CD4-positive, alpha-beta memory T cell (primary cell): ENCODE measurements at regions not wholly inside any gene's neighbourhood (a gene's known extent, or its start where the extent isn't known, plus 50 kb on each side); places are given as distances from the start of the nearest gene placed in this dataset.

Experiments used
- CTCF ChIA-PET: fragments of 350-600 bp; sonication (Branson Sonifier 250); formaldehyde crosslinking; loops from one replicate; lab custom pipeline; 2021; ENCODE audit warnings: inconsistent platforms; ENCODE audit not compliant: partially characterized antibody; lab: Charles Lee
- POLR2A ChIA-PET: fragments of 350-600 bp; sonication (Branson Sonifier 250); formaldehyde crosslinking; loops from one replicate; lab custom pipeline; 2021; ENCODE audit not compliant: partially characterized antibody; lab: Charles Lee
- DNase-seq, 5 donors: peaks; one replicate each; pipeline versions ENCODE4 v3.0.0 to v3.0.0-alpha.2; 2020 to 2022; ENCODE audit warnings: mixed read lengths in 1 of 5
- H3K27ac ChIP-seq: one replicate; pipeline ENCODE4 v1.7.0; 2013; ENCODE audit warnings: low read depth, low read length
- H3K27me3 ChIP-seq: 2 replicates; pipeline ENCODE4 v1.7.0; 2013; ENCODE audit warnings: mild to moderate bottlenecking, low read length, moderate library complexity; ENCODE audit not compliant: insufficient read depth
- H3K36me3 ChIP-seq: 2 replicates; pipeline ENCODE4 v1.7.0; 2013; ENCODE audit warnings: mild to moderate bottlenecking, low read length, moderate library complexity; ENCODE audit not compliant: insufficient read depth
- H3K4me1 ChIP-seq: 2 replicates; pipeline ENCODE4 v1.7.0; 2013; ENCODE audit warnings: mild to moderate bottlenecking, low read length, moderate library complexity; ENCODE audit not compliant: insufficient read depth
- H3K4me3 ChIP-seq, 2 donors: one replicate each; pipeline ENCODE4 v1.7.0; 2013; ENCODE audit warnings: low read length in 2 of 2, mild to moderate bottlenecking in 1 of 2
- H3K9me3 ChIP-seq, 2 donors: one replicate each; pipeline ENCODE4 v1.7.0; 2013; ENCODE audit warnings: low read length in 2 of 2, control low read depth in 1 of 2; ENCODE audit not compliant: control insufficient read depth in 1 of 2
- H3K27ac Mint-ChIP-seq, 7 donors: one replicate each; pipeline ENCODE4 v1.8.0; 2020 to 2021; ENCODE audit warnings: mixed read lengths in 7 of 7, mild to moderate bottlenecking in 6 of 7, inconsistent platforms in 3 of 7, moderate library complexity in 3 of 7
- H3K27me3 Mint-ChIP-seq, 2 donors: one replicate each; pipeline ENCODE4 v1.8.0; 2020 to 2021; ENCODE audit warnings: mixed read lengths in 2 of 2
- H3K36me3 Mint-ChIP-seq, 2 donors: one replicate each; pipeline ENCODE4 v1.8.0; 2020 to 2021; ENCODE audit warnings: mixed read lengths in 2 of 2, inconsistent platforms in 1 of 2, mild to moderate bottlenecking in 1 of 2
- H3K4me1 Mint-ChIP-seq, 4 donors: one replicate each; pipeline ENCODE4 v1.8.0; 2020 to 2021; ENCODE audit warnings: mixed read lengths in 4 of 4, mild to moderate bottlenecking in 1 of 4
- H3K4me3 Mint-ChIP-seq, 8 donors: one replicate each; pipeline ENCODE4 v1.8.0; 2020 to 2021; ENCODE audit warnings: mixed read lengths in 8 of 8, mild to moderate bottlenecking in 7 of 8, moderate library complexity in 6 of 8, inconsistent platforms in 3 of 8
- H3K9me3 Mint-ChIP-seq, 8 donors: one replicate each; pipeline ENCODE4 v1.8.0; 2020 to 2021; ENCODE audit warnings: mixed read lengths in 8 of 8, mild to moderate bottlenecking in 5 of 8, inconsistent platforms in 3 of 8, moderate library complexity in 1 of 8
- intact Hi-C: fragments of 100-400 bp; cut with micrococcal nuclease; formaldehyde crosslinking; loops from one replicate; pipeline ENCODE4 v1.15.1; 2023

GRCh38 chr18:8965398-8965797 lies 137.1 kb upstream of the NDUFV2 start:
- H3K27me3 Mint-ChIP-seq, result peaks cover 8 to 9% of the 10 kb centered on the region in 2 donors
- H3K4me3 Mint-ChIP-seq, result no peak overlapping the region
- H3K27ac Mint-ChIP-seq, result no peak overlapping the region
- Histone ChIP-seq H3K4me1 (no peaks in the 10 kb centered on the region), H3K36me3 (no peaks in the 10 kb centered on the region), H3K9me3 (no peaks in the 10 kb centered on the region), H3K4me3 (no peak overlapping the region), H3K27me3 (no peaks in the 10 kb centered on the region), H3K27ac (no peak overlapping the region)
- H3K9me3 Mint-ChIP-seq, result no peaks in the 10 kb centered on the region
- H3K4me1 Mint-ChIP-seq, result no peaks in the 10 kb centered on the region
- CTCF ChIA-PET, result no interaction called here
- no peaks in the 10 kb centered on the region for H3K36me3 Mint-ChIP-seq
- no peak for DNase-seq
- intact Hi-C loops, result no loop called here
- POLR2A ChIA-PET, result no interaction called here

- Mint-ChIP-seq H3K9me3 (no peaks in the 10 kb centered on the region), H3K4me1 (no peaks in the 10 kb centered on the region), H3K4me3 (no peak overlapping the region), H3K27ac (no peak overlapping the region), H3K36me3 (no peaks in the 10 kb centered on the region), H3K27me3 (peaks cover 8 to 11% of the 10 kb centered on the region in 2 donors)
- ChIA-PET POLR2A (no interaction called here), CTCF (no interaction called here)
- intact Hi-C loops, result no loop called here
- H3K27ac ChIP-seq, result no peak overlapping the region
- no peaks in the 10 kb centered on the region for H3K9me3 ChIP-seq
- no peaks in the 10 kb centered on the region for H3K36me3 ChIP-seq
- no peak for DNase-seq
- no peak overlapping the region for H3K4me3 ChIP-seq
- H3K4me1 ChIP-seq, result no peaks in the 10 kb centered on the region
- no peaks in the 10 kb centered on the region for H3K27me3 ChIP-seq
These were observed 135.7 kb upstream of the NDUFV2 start for GRCh38 chr18:8966821-8967220.

- H3K27ac Mint-ChIP-seq, result no peak overlapping the region
These were observed 134.9 kb upstream of the NDUFV2 start for GRCh38 chr18:8967573-8967972.

GRCh38 chr18:8969639-8970390 lies 132.7 kb upstream of the NDUFV2 start:
- H3K4me3 Mint-ChIP-seq, result no peak overlapping the region
- ChIA-PET POLR2A (no interaction called here), CTCF (no interaction called here)
- Histone ChIP-seq H3K27ac (no peak overlapping the region), H3K4me1 (no peaks in the 10 kb centered on the region), H3K4me3 (no peak overlapping the region), H3K9me3 (no peaks in the 10 kb centered on the region), H3K36me3 (no peaks in the 10 kb centered on the region), H3K27me3 (no peaks in the 10 kb centered on the region)
- H3K27ac Mint-ChIP-seq, result no peak overlapping the region
- H3K36me3 Mint-ChIP-seq, result no peaks in the 10 kb centered on the region
- peaks cover 0 to 13% (median 3%) of the 10 kb centered on the region in 8 donors for H3K9me3 Mint-ChIP-seq
- DNase-seq, result no peak
- H3K27me3 Mint-ChIP-seq, result peaks cover 13 to 17% of the 10 kb centered on the region in 2 donors
- intact Hi-C loops, result no loop called here
- H3K4me1 Mint-ChIP-seq, result no peaks in the 10 kb centered on the region

More at GRCh38 chr18:8967573-8967972, 134.9 kb upstream of the NDUFV2 start:
- H3K4me3 Mint-ChIP-seq, result no peak overlapping the region
- Histone ChIP-seq H3K36me3 (no peaks in the 10 kb centered on the region), H3K4me3 (no peak overlapping the region), H3K9me3 (no peaks in the 10 kb centered on the region), H3K27me3 (no peaks in the 10 kb centered on the region), H3K27ac (no peak overlapping the region), H3K4me1 (no peaks in the 10 kb centered on the region)
- ChIA-PET POLR2A (no interaction called here), CTCF (no interaction called here)
- H3K27me3 Mint-ChIP-seq, result peaks cover 8 to 11% of the 10 kb centered on the region in 2 donors
- DNase-seq, result no peak
- intact Hi-C loops, result no loop called here
- no peaks in the 10 kb centered on the region for H3K36me3 Mint-ChIP-seq
- H3K9me3 Mint-ChIP-seq, result no peaks in the 10 kb centered on the region
- no peaks in the 10 kb centered on the region for H3K4me1 Mint-ChIP-seq

DNA sequence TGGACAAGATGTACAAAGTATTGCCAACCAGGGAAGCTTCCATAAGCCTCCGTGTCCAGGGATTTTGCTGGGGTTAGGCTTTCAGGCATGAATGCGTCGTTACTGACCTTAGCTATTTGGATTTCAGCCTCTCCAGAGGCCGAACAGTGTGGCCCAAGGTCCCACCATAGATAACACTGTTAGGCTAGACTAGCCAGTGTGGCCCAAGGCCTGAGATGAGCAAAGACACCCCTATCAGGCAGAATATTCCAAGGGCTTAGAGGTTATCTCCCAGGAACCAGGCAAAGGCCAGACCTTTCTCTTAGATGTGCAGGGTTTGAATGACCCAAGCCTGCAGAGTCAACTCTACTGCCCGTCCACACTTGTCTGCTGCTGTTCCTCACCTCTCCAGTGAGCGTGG lies 131.7 kb upstream of the NDUFV2 start:
- POLR2A ChIA-PET, result no interaction called here
- CTCF ChIA-PET, result no interaction called here
- Mint-ChIP-seq H3K36me3 (no peaks in the 10 kb centered on the region), H3K27me3 (peaks cover 12 to 14% of the 10 kb centered on the region in 2 donors), H3K4me3 (no peak overlapping the region), H3K27ac (peak overlapping the region in 1 of 7 donors; percentile 25), H3K4me1 (no peaks in the 10 kb centered on the region), H3K9me3 (peaks cover 0 to 13% (median 3%) of the 10 kb centered on the region in 8 donors)
- H3K27ac ChIP-seq, result no peak overlapping the region
- no peak overlapping the region for H3K4me3 ChIP-seq
- no peak for DNase-seq
- no peaks in the 10 kb centered on the region for H3K9me3 ChIP-seq
- H3K4me1 ChIP-seq, result no peaks in the 10 kb centered on the region
- no peaks in the 10 kb centered on the region for H3K27me3 ChIP-seq
- H3K36me3 ChIP-seq, result no peaks in the 10 kb centered on the region
- intact Hi-C loops, result no loop called here

DNA sequence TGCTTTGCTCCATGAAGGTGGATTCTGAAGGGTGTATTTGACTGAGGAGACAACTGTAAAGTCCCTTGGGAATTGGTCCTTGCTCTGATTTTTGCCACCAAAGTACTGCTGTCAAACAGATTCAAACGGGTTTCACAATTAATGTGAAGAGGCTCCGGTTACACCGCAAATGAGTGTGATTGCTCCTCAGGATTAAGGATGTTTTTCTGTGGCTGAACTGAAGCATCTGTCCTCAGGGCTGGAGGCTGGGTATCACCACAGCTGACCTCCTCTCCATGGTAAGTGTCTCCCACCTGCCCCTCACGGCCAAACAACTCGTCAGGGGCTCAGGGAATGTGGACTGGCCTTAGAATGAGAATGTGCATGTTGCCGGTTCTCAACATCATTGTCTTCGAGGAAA lies 130.4 kb upstream of the NDUFV2 start:
- H3K27ac Mint-ChIP-seq, result no peak overlapping the region
- H3K36me3 Mint-ChIP-seq, result no peaks in the 10 kb centered on the region
- no peak overlapping the region for H3K4me3 ChIP-seq
- intact Hi-C loops, result no loop called here
- no peaks in the 10 kb centered on the region for H3K36me3 ChIP-seq
- no peak overlapping the region for H3K4me3 Mint-ChIP-seq
- H3K27ac ChIP-seq, result no peak overlapping the region
- H3K9me3 Mint-ChIP-seq, result peaks cover 0 to 13% (median 3%) of the 10 kb centered on the region in 8 donors
- POLR2A ChIA-PET, result no interaction called here
- CTCF ChIA-PET, result no interaction called here
- H3K27me3 ChIP-seq, result no peaks in the 10 kb centered on the region
- H3K9me3 ChIP-seq, result no peaks in the 10 kb centered on the region
- H3K27me3 Mint-ChIP-seq, result peaks cover 12 to 14% of the 10 kb centered on the region in 2 donors
- no peaks in the 10 kb centered on the region for H3K4me1 ChIP-seq
- no peaks in the 10 kb centered on the region for H3K4me1 Mint-ChIP-seq
- DNase-seq, result no peak

DNA sequence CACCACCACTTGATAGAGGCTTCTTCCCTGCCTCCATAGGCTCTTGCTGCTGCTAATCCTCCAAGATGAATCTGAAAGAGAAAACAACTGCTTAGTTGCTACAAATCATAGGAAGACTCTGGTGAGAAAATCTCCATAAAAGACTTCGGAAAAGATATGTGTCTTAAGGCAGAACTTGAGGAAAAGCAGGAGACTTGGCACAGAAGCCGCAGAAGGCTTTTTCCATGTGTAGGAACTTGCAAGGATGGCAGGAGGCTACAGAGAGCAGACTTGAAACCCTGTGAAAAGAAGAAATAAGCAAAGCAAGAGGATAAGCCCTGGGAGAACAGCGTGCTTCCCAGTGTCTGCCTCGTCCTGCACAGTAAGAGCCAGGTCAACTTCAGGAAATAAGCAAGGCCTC lies 128.2 kb upstream of the NDUFV2 start:
- H3K4me3 ChIP-seq, result no peak overlapping the region
- no peaks in the 10 kb centered on the region for H3K36me3 ChIP-seq
- Mint-ChIP-seq H3K27me3 (peaks cover 12 to 14% of the 10 kb centered on the region in 2 donors), H3K9me3 (peaks cover 0 to 13% (median 3%) of the 10 kb centered on the region in 8 donors), H3K36me3 (no peaks in the 10 kb centered on the region), H3K4me1 (no peaks in the 10 kb centered on the region), H3K4me3 (no peak overlapping the region), H3K27ac (no peak overlapping the region)
- no peak for DNase-seq
- POLR2A ChIA-PET, result no interaction called here
- CTCF ChIA-PET, result no interaction called here
- intact Hi-C loops, result no loop called here
- no peak overlapping the region for H3K27ac ChIP-seq
- no peaks in the 10 kb centered on the region for H3K9me3 ChIP-seq
- H3K27me3 ChIP-seq, result no peaks in the 10 kb centered on the region
- H3K4me1 ChIP-seq, result no peaks in the 10 kb centered on the region
